ENCODE measurements at regions not wholly inside any gene's neighbourhood (a gene's known extent, or its start where the extent isn't known, plus 50 kb on each side); places are given as distances from the start of the nearest gene placed in this dataset.

DNA sequence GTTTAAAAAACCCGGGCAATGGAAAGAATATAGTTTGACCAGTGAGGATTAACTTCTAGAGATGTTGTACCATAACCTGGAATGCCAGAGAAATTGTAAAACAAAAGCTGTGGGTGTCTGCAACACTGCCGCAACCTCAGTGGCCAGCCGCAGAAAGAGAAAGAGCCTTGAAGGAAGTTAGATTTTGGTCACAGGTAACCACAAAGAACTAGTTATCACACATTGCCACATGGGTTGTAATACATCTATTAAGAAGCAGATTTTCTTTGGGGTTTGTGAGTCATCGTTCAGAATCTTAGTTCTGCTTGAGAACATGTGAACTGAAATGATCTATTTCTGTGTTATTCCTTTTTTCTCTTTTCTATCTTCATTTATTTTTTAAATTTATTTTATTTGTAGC lies 222.9 kb upstream of the AGAP1 start:
- no peak overlapping the region for H2AFZ ChIP-seq (ENCODE audit: low read length)
- H3K4me2 ChIP-seq (ENCODE audit: insufficient read depth, low read length), result no peak overlapping the region
- TF ChIP-seq, protein P1, sequence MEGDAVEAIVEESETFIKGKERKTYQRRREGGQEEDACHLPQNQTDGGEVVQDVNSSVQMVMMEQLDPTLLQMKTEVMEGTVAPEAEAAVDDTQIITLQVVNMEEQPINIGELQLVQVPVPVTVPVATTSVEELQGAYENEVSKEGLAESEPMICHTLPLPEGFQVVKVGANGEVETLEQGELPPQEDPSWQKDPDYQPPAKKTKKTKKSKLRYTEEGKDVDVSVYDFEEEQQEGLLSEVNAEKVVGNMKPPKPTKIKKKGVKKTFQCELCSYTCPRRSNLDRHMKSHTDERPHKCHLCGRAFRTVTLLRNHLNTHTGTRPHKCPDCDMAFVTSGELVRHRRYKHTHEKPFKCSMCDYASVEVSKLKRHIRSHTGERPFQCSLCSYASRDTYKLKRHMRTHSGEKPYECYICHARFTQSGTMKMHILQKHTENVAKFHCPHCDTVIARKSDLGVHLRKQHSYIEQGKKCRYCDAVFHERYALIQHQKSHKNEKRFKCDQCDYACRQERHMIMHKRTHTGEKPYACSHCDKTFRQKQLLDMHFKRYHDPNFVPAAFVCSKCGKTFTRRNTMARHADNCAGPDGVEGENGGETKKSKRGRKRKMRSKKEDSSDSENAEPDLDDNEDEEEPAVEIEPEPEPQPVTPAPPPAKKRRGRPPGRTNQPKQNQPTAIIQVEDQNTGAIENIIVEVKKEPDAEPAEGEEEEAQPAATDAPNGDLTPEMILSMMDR (IDR thresholded peaks at IDR 0.05; ENCODE audit: extremely low read depth, low read depth, low read length), result no peak
- no peak for DNase-seq (ENCODE audit: insufficient read length, low spot score, missing footprints)
- H3K4me1 ChIP-seq (ENCODE audit: insufficient read depth, low read length), result peaks cover 36% of the 10 kb centered on the region
- no peaks in the 10 kb centered on the region for H3K36me3 ChIP-seq (ENCODE audit: insufficient read depth, low read length)
- H3K4me3 ChIP-seq (ENCODE audit: insufficient read depth, low read length), result no peak overlapping the region
- no peak overlapping the region for H3K27ac ChIP-seq (ENCODE audit: low read depth, low read length)
- H4K20me1 ChIP-seq (ENCODE audit: insufficient read depth, low read length), result no peaks in the 10 kb centered on the region
- H3K79me2 ChIP-seq (ENCODE audit: insufficient read depth, low read length), result no peaks in the 10 kb centered on the region
- no peaks in the 10 kb centered on the region for H3K9me3 ChIP-seq (ENCODE audit: low read depth, low read length)
- no peaks in the 10 kb centered on the region for H3K27me3 ChIP-seq (ENCODE audit: insufficient read depth, low read length)

DNA sequence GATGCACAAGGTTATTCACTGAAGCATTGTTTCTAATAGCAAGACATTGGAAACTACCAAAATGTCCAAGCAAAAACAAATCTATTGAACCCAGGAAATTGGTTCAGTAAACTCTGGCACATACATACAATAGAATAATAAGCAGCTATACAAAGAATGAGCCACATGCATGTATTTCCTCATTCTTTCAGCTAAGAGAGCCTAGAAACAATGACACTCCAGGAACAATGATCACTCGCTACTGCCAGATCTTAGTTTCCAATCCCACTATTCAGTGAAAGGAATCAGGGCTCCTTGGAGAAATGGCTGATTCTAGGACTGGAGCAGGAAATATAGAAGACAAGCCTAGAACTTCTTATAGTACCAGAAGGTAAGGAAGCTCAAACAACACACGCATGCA lies 221.9 kb upstream of the AGAP1 start:
- Histone ChIP-seq H3K9me3 (ENCODE audit: low read depth, low read length) (no peaks in the 10 kb centered on the region), H3K79me2 (ENCODE audit: insufficient read depth, low read length) (no peaks in the 10 kb centered on the region), H3K4me1 (ENCODE audit: insufficient read depth, low read length) (peaks cover 36% of the 10 kb centered on the region), H3K4me2 (ENCODE audit: insufficient read depth, low read length) (no peak overlapping the region), H3K4me3 (ENCODE audit: insufficient read depth, low read length) (no peak overlapping the region), H3K36me3 (ENCODE audit: insufficient read depth, low read length) (no peaks in the 10 kb centered on the region), H4K20me1 (ENCODE audit: insufficient read depth, low read length) (no peaks in the 10 kb centered on the region), H2AFZ (ENCODE audit: low read length) (no peak overlapping the region), H3K27me3 (ENCODE audit: insufficient read depth, low read length) (no peaks in the 10 kb centered on the region), H3K27ac (ENCODE audit: low read depth, low read length) (no peak overlapping the region)
- no peak for DNase-seq (ENCODE audit: insufficient read length, low spot score, missing footprints)
- TF ChIP-seq, protein P1 (IDR thresholded peaks at IDR 0.05; ENCODE audit: extremely low read depth, low read depth, low read length), result no peak

DNA sequence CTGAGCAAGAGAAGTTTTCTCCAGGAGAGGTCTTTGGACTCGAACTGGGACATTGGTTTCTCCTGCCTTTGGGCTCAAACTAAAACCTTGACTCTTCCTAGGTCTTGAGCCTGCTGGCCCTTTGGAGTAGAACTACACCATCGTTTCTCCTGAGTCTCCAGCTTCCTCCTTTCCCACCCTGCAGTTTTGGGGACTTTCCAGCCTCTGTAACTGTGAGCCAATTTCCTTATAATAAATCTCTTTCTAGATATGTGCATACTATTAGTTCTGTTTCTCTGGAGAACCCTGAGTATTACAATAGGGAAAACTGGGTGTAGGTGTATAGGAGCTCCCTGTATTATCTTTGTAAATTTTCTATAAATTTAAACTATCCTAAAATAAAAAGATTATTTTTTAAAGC lies 219.8 kb upstream of the AGAP1 start:
- Histone ChIP-seq H3K27ac (ENCODE audit: low read depth, low read length) (no peak overlapping the region), H2AFZ (ENCODE audit: low read length) (no peak overlapping the region), H3K9me3 (ENCODE audit: low read depth, low read length) (no peaks in the 10 kb centered on the region), H3K36me3 (ENCODE audit: insufficient read depth, low read length) (no peaks in the 10 kb centered on the region), H3K4me1 (ENCODE audit: insufficient read depth, low read length) (peaks cover 21% of the 10 kb centered on the region), H3K27me3 (ENCODE audit: insufficient read depth, low read length) (no peaks in the 10 kb centered on the region), H3K79me2 (ENCODE audit: insufficient read depth, low read length) (no peaks in the 10 kb centered on the region), H3K4me2 (ENCODE audit: insufficient read depth, low read length) (no peak overlapping the region), H3K4me3 (ENCODE audit: insufficient read depth, low read length) (no peak overlapping the region), H4K20me1 (ENCODE audit: insufficient read depth, low read length) (no peaks in the 10 kb centered on the region)
- TF ChIP-seq, protein P1 (IDR thresholded peaks at IDR 0.05; ENCODE audit: extremely low read depth, low read depth, low read length), result no peak
- DNase-seq (ENCODE audit: insufficient read length, low spot score, missing footprints), result no peak

DNA sequence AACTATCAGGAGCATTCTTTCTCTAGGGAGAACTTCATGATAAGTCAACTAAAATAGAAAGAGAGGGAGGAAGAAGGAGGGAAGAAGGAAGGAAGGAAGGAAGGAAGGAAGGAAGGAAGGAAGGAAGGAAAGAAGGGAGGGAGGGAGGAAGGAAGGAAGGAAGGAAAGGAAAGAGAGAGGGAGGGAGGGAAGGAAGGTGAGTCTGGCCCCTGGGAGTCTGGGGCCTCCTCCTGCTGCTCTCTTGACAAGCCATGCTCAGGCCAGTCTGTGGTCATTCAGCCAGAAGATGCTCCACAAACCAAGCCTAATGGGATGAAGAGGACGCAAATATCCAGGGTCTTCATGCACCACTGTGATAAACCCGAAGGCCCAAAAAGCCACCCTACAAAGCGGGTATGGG lies 216.4 kb upstream of the AGAP1 start:
- Histone ChIP-seq H3K79me2 (ENCODE audit: insufficient read depth, low read length) (no peaks in the 10 kb centered on the region), H3K27ac (ENCODE audit: low read depth, low read length) (no peak overlapping the region), H3K4me1 (ENCODE audit: insufficient read depth, low read length) (no peaks in the 10 kb centered on the region), H3K4me2 (ENCODE audit: insufficient read depth, low read length) (no peak overlapping the region), H4K20me1 (ENCODE audit: insufficient read depth, low read length) (no peaks in the 10 kb centered on the region), H3K9me3 (ENCODE audit: low read depth, low read length) (no peaks in the 10 kb centered on the region), H3K27me3 (ENCODE audit: insufficient read depth, low read length) (no peaks in the 10 kb centered on the region), H3K4me3 (ENCODE audit: insufficient read depth, low read length) (no peak overlapping the region), H2AFZ (ENCODE audit: low read length) (no peak overlapping the region), H3K36me3 (ENCODE audit: insufficient read depth, low read length) (no peaks in the 10 kb centered on the region)
- DNase-seq (ENCODE audit: insufficient read length, low spot score, missing footprints), result no peak
- TF ChIP-seq, protein P1 (IDR thresholded peaks at IDR 0.05; ENCODE audit: extremely low read depth, low read depth, low read length), result no peak
